GM18502 (cell line): ENCODE measurements at regions not wholly inside any gene's neighbourhood (a gene's known extent, or its start where the extent isn't known, plus 50 kb on each side); places are given as distances from the start of the nearest gene placed in this dataset.

ENCODE experiments used
- ATAC-seq: cut with Tn5 transposase; IDR thresholded peaks from one replicate; pipeline ENCODE4 v1.9.1; 2021; ENCODE audit warnings: mild to moderate bottlenecking; ENCODE audit not compliant: unreplicated experiment, poor library complexity

- ATAC-seq = no peak
These were observed 61.9 kb upstream of the HAAO start for GRCh38 chr2:42854207-42854818.

- no peak for ATAC-seq
These were observed 61.3 kb upstream of the HAAO start for GRCh38 chr2:42853549-42854206.

GRCh38 chr2:42852798-42853197 is 60.4 kb upstream of the HAAO start:
- no peak for ATAC-seq

- ATAC-seq = no peak
These were observed 59.4 kb upstream of the HAAO start for GRCh38 chr2:42851740-42852250.

- ATAC-seq = no peak
These were observed 58.8 kb upstream of the HAAO start for GRCh38 chr2:42851186-42851585.

GRCh38 chr2:42850016-42850805 is 57.8 kb upstream of the HAAO start:
- ATAC-seq = no peak

- no peak for ATAC-seq
These were observed 56.9 kb upstream of the HAAO start for GRCh38 chr2:42849311-42849710.

GRCh38 chr2:42848726-42849290 is 56.4 kb upstream of the HAAO start:
- no peak for ATAC-seq

GRCh38 chr2:42848265-42848664 is 55.9 kb upstream of the HAAO start:
- no peak for ATAC-seq

- no peak for ATAC-seq
These were observed 55.3 kb upstream of the HAAO start for GRCh38 chr2:42847596-42848151.

- ATAC-seq = no peak
These were observed 54.7 kb upstream of the HAAO start for GRCh38 chr2:42846932-42847595.

GRCh38 chr2:42846026-42846425 is 53.6 kb upstream of the HAAO start:
- ATAC-seq = no peak

- no peak for ATAC-seq
These were observed 52.8 kb upstream of the HAAO start for GRCh38 chr2:42844901-42845821.

- ATAC-seq = no peak
These were observed 52.0 kb upstream of the HAAO start for GRCh38 chr2:42844366-42844765.

GRCh38 chr2:42843611-42844010 is 51.2 kb upstream of the HAAO start:
- no peak for ATAC-seq

GRCh38 chr2:42843131-42843530 is 50.7 kb upstream of the HAAO start:
- ATAC-seq = no peak

- no peak for ATAC-seq
These were observed 50.1 kb upstream of the HAAO start for GRCh38 chr2:42842466-42842865.
